HEK293 (cell line): ENCODE measurements at regions not wholly inside any gene's neighbourhood (a gene's known extent, or its start where the extent isn't known, plus 50 kb on each side); places are given as distances from the start of the nearest gene placed in this dataset.

ENCODE experiments used
- CTCF ChIA-PET: fragments of 350-600 bp; formaldehyde crosslinking; extraction: SDS; loops from one replicate; lab custom pipeline; 2021; ENCODE audit warnings: antibody characterized with exemption; lab: Yijun Ruan, JAX
- POLR2A ChIA-PET: fragments of 300-600 bp; formaldehyde crosslinking; extraction: SDS; loops from one replicate; lab custom pipeline; 2020; ENCODE audit warnings: antibody characterized with exemption, inconsistent platforms; lab: Yijun Ruan, JAX
- H3K27ac ChIP-seq: fragments of 200-500 bp; sonication (Bioruptor generic); 2 replicates; pipeline ENCODE4 v1.5.1; 2014; ENCODE audit warnings: low read depth, low read length, control low read depth, inconsistent platforms; ENCODE audit errors: extremely low read depth
- H3K36me3 ChIP-seq, 2 experiments: fragments of 200-500 bp in 1 of 2; sonication (Bioruptor generic) in 1 of 2; 1 replicate in 1 of 2; 2 replicates in 1 of 2; pipeline ENCODE4 v1.5.1; 2014 to 2017; ENCODE audit warnings: inconsistent platforms in 2 of 2, low read length in 2 of 2; ENCODE audit not compliant: control insufficient read depth in 2 of 2, insufficient read depth in 1 of 2
- H3K4me1 ChIP-seq: fragments of 200-500 bp; sonication (Bioruptor generic); 2 replicates; pipeline ENCODE4 v1.5.1; 2014; ENCODE audit warnings: mild to moderate bottlenecking, low read length, inconsistent platforms; ENCODE audit not compliant: control insufficient read depth, insufficient read depth
- H3K4me3 ChIP-seq: 2 replicates; pipeline ENCODE4 v1.5.1; 2011; ENCODE audit warnings: low read depth, mild to moderate bottlenecking, control low read depth, low read length, moderate library complexity
- H3K9me3 ChIP-seq: fragments of 200-500 bp; sonication (Bioruptor generic); 2 replicates; pipeline ENCODE4 v1.5.1; 2014; ENCODE audit warnings: low read depth, low read length, inconsistent platforms; ENCODE audit not compliant: control insufficient read depth, insufficient read depth
- ATF2 ChIP-seq: fragments of 450-650 bp; formaldehyde crosslinking; IDR thresholded peaks from 2 replicates; pipeline ENCODE4 v1.5.1; 2016; ENCODE audit warnings: missing biosample characterization, missing genetic modification characterization, low read depth
- GLIS2 ChIP-seq: fragments of 450-650 bp; formaldehyde crosslinking; IDR thresholded peaks from 2 replicates; pipeline ENCODE4 v1.5.1; 2016; ENCODE audit warnings: missing biosample characterization, missing genetic modification characterization
- HOXC10 ChIP-seq: sonication (generic); formaldehyde crosslinking; IDR thresholded peaks from 2 replicates; pipeline ENCODE4 v1.8.1; 2023; ENCODE audit warnings: mild to moderate bottlenecking, missing genetic modification reagents
- PRDM10 ChIP-seq: fragments of 450-650 bp; formaldehyde crosslinking; IDR thresholded peaks from 2 replicates; pipeline ENCODE4 v1.5.1; 2016; ENCODE audit warnings: missing biosample characterization, missing genetic modification characterization
- PRDM4 ChIP-seq: fragments of 450-650 bp; formaldehyde crosslinking; IDR thresholded peaks from 2 replicates; pipeline ENCODE4 v1.5.1; 2017; ENCODE audit warnings: missing biosample characterization, missing genetic modification characterization
- PRDM6 ChIP-seq: fragments of 450-650 bp; formaldehyde crosslinking; IDR thresholded peaks from 2 replicates; pipeline ENCODE4 v1.5.1; 2017; ENCODE audit warnings: missing biosample characterization, missing genetic modification characterization
- SETDB1 ChIP-seq: IDR thresholded peaks from one replicate; pipeline ENCODE4 v1.6.1; 2017; ENCODE audit warnings: mild to moderate bottlenecking, low read length, moderate library complexity, mixed read lengths; ENCODE audit not compliant: insufficient read length
- ZBTB26 ChIP-seq: fragments of 450-650 bp; formaldehyde crosslinking; optimal IDR thresholded peaks from 2 replicates; pipeline ENCODE3; 2016; ENCODE audit warnings: missing biosample characterization, mild to moderate bottlenecking, missing genetic modification characterization
- ZBTB7A ChIP-seq: fragments of 450-650 bp; formaldehyde crosslinking; IDR thresholded peaks from 2 replicates; pipeline ENCODE4 v1.5.1; 2016; ENCODE audit warnings: low read depth, missing biosample characterization, missing genetic modification characterization
- ZFP69B ChIP-seq: fragments of 450-650 bp; formaldehyde crosslinking; IDR thresholded peaks from 2 replicates; pipeline ENCODE4 v1.5.1; 2016; ENCODE audit warnings: missing biosample characterization, missing genetic modification characterization
- ZNF10 ChIP-seq: fragments of 450-650 bp; formaldehyde crosslinking; IDR thresholded peaks from 2 replicates; pipeline ENCODE4 v1.5.1; 2017; ENCODE audit warnings: missing biosample characterization, missing genetic modification characterization
- ZNF157 ChIP-seq: fragments of 450-650 bp; formaldehyde crosslinking; IDR thresholded peaks from 2 replicates; pipeline ENCODE4 v1.5.1; 2016; ENCODE audit warnings: missing biosample characterization, missing genetic modification characterization
- ZNF184 ChIP-seq: fragments of 450-650 bp; IDR thresholded peaks from 2 replicates; pipeline ENCODE4 v1.5.1; 2018; ENCODE audit warnings: missing biosample characterization, mild to moderate bottlenecking, missing genetic modification characterization
- ZNF2 ChIP-seq: fragments of 450-650 bp; formaldehyde crosslinking; IDR thresholded peaks from 2 replicates; pipeline ENCODE4 v1.5.1; 2016; ENCODE audit warnings: missing biosample characterization, missing genetic modification characterization
- ZNF24 ChIP-seq: fragments of 450-650 bp; formaldehyde crosslinking; IDR thresholded peaks from 2 replicates; pipeline ENCODE4 v1.5.1; 2016; ENCODE audit warnings: missing biosample characterization, missing genetic modification characterization
- ZNF391 ChIP-seq: fragments of 450-650 bp; formaldehyde crosslinking; IDR thresholded peaks from 2 replicates; pipeline ENCODE4 v1.5.1; 2016; ENCODE audit warnings: low read depth, missing biosample characterization, missing genetic modification characterization, borderline replicate concordance
- ZNF585B ChIP-seq: fragments of 450-650 bp; formaldehyde crosslinking; IDR thresholded peaks from 2 replicates; pipeline ENCODE4 v1.5.1; 2016; ENCODE audit warnings: missing biosample characterization, missing genetic modification characterization
- ZNF626 ChIP-seq: fragments of 450-650 bp; sonication (Bioruptor Pico); formaldehyde crosslinking; IDR thresholded peaks from 2 replicates; pipeline ENCODE4 v1.5.1; 2018; ENCODE audit warnings: missing biosample characterization, missing genetic modification characterization, inconsistent platforms
- ZNF629 ChIP-seq: fragments of 450-650 bp; formaldehyde crosslinking; IDR thresholded peaks from 2 replicates; pipeline ENCODE4 v1.5.1; 2017; ENCODE audit warnings: missing biosample characterization, missing genetic modification characterization
- ZNF654 ChIP-seq: fragments of 450-650 bp; formaldehyde crosslinking; IDR thresholded peaks from 2 replicates; pipeline ENCODE4 v1.5.1; 2016; ENCODE audit warnings: low read depth, missing biosample characterization, missing genetic modification characterization
- ZNF664 ChIP-seq: fragments of 450-650 bp; formaldehyde crosslinking; IDR thresholded peaks from 2 replicates; pipeline ENCODE4 v1.5.1; 2016; ENCODE audit warnings: missing biosample characterization, missing genetic modification characterization
- ZNF670 ChIP-seq: fragments of 450-650 bp; formaldehyde crosslinking; IDR thresholded peaks from 2 replicates; pipeline ENCODE4 v1.5.1; 2016; ENCODE audit warnings: missing biosample characterization, missing genetic modification characterization, low read depth

- no peak for TF ChIP-seq PRDM4 (tag by site-specific recombination)
- peak; percentile 86 for TF ChIP-seq ZNF10
- TF ChIP-seq ZNF670 (tag by site-specific recombination): no peak
- POLR2A ChIA-PET: no interaction called here
- Histone ChIP-seq H3K36me3 (no peaks in the 10 kb centered on the region), H3K27ac (no peak overlapping the region), H3K4me3 (no peak overlapping the region), H3K9me3 (no peaks in the 10 kb centered on the region), H3K4me1 (no peaks in the 10 kb centered on the region)
- CTCF ChIA-PET: interaction anchor here (0.9 to 1.1 kb wide), 2 partner anchors 12 to 232 kb away, joined by 3 to 5 read pairs; no protein-coding TSS in a partner anchor
Observed at GRCh38 chr2:133792223-133792622, 224.0 kb upstream of the NCKAP5 start.

- no peaks in the 10 kb centered on the region for H3K9me3 ChIP-seq
- no peak overlapping the region for H3K27ac ChIP-seq
- H3K36me3 ChIP-seq: no peaks in the 10 kb centered on the region
- no peak overlapping the region for H3K4me3 ChIP-seq
- CTCF ChIA-PET: no interaction called here
- TF ChIP-seq ATF2 (tag by site-specific recombination) (no peak), SETDB1 (peak; percentile 61)
- TF ChIP-seq, all 188 proteins: peak for 1
- POLR2A ChIA-PET: no interaction called here
- H3K4me1 ChIP-seq: no peaks in the 10 kb centered on the region
Observed at GRCh38 chr2:133794114-133794513, 225.9 kb upstream of the NCKAP5 start.

GRCh38 chr2:133801946-133802345, 233.7 kb upstream of the NCKAP5 start:
- H3K9me3 ChIP-seq: no peaks in the 10 kb centered on the region
- CTCF ChIA-PET: no interaction called here
- H3K27ac ChIP-seq: no peak overlapping the region
- POLR2A ChIA-PET: no interaction called here
- H3K4me3 ChIP-seq: no peak overlapping the region
- H3K4me1 ChIP-seq: no peaks in the 10 kb centered on the region
- TF ChIP-seq PRDM10 (tag by site-specific recombination) (no peak), ZNF157 (tag by site-specific recombination) (no peak), ZBTB7A (tag by site-specific recombination) (no peak), ZNF629 (tag by site-specific recombination) (no peak), GLIS2 (tag by site-specific recombination) (no peak), ZNF585B (tag by site-specific recombination) (no peak), HOXC10 (CRISPR knock-in tag) (no peak), ZNF626 (tag by site-specific recombination) (no peak), ZNF664 (tag by site-specific recombination) (no peak), ZNF184 (tag by site-specific recombination) (no peak), ZNF24 (no peak), PRDM6 (tag by site-specific recombination) (no peak), ZNF654 (tag by site-specific recombination) (no peak), ZFP69B (tag by site-specific recombination) (no peak), ZNF2 (no peak), ZNF391 (no peak), ZBTB26 (tag by site-specific recombination) (no peak)
- H3K36me3 ChIP-seq: no peaks in the 10 kb centered on the region
